BE2C (cell line): ENCODE measurements at regions not wholly inside any gene's neighbourhood (a gene's known extent, or its start where the extent isn't known, plus 50 kb on each side); places are given as distances from the start of the nearest gene placed in this dataset.
"Not testable (repeated sequence)": the region's sequence is repeated elsewhere in the genome, so short reads cannot be mapped to it uniquely, and the experiment has no call there.

Source experiments
- DNase-seq: peaks from one replicate; pipeline ENCODE4 v3.0.0-alpha.2; 2020
- H3K27me3 ChIP-seq: fragments of 250-450 bp; sonication (Bioruptor Pico); 2 replicates; pipeline ENCODE4 v1.5.1; 2020; ENCODE audit warnings: mild to moderate bottlenecking
- H3K36me3 ChIP-seq: fragments of 250-450 bp; sonication (Bioruptor Pico); 2 replicates; pipeline ENCODE4 v1.5.1; 2020; ENCODE audit warnings: mild to moderate bottlenecking
- H3K4me1 ChIP-seq: fragments of 250-450 bp; sonication (Bioruptor Pico); 2 replicates; pipeline ENCODE4 v1.5.1; 2020
- H3K4me3 ChIP-seq: 2 replicates; pipeline ENCODE4 v1.5.1; 2011; ENCODE audit warnings: low read depth, low read length
- H3K9me3 ChIP-seq: fragments of 250-450 bp; sonication (Bioruptor Pico); 2 replicates; pipeline ENCODE4 v1.5.1; 2020
- TF ChIP-seq, protein P1 (sequence below): IDR thresholded peaks from 2 replicates; pipeline ENCODE4 v1.5.1; 2012; ENCODE audit warnings: mild to moderate bottlenecking, low read depth, low read length

DNA sequence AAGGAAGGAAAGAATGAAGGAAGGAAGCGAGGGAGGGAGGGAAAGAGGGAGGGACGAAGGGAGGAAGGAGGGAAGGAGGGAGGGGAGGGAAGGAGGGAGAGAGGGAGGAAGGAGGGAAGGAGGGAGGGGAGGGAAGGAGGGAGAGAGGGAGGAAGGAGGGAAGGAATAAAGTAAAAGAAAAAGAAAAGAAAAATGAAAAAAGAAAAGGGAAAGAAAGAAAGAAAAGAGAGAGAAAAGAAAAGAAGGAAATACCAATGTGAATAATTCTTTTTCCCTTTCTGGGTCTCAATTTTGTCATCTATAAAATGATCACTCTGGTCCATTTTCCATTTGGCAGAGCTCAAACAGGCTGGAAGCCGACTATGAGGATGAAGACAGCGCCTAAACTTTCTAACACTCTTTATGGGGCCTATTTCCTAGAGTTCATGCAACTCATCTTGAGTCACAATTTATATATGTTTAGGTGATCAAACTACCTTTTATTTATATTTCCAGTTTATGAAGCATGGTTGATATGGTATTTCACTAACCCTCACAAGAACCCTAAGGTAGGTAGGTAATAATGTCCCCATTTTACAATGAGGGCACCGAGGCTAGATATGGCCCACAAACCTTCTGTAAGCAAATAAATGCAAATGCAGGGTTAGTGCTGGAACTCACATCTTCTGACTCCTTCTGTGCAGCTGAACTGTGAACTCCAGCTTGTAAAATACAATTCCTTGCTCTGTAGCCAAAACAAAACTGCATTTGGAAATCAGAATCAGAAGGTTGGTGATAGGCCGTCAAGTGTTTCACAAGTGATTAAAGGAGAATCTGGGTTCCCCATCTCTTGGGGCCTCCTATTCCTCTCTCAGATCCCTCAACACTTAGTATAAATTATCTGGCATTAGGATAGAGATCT lies 434.3 kb downstream of the ETS1 start:
- Histone ChIP-seq H3K36me3 (no peaks in the 10 kb centered on the region), H3K4me3 (no peak overlapping the region), H3K4me1 (no peaks in the 10 kb centered on the region), H3K9me3 (no peaks in the 10 kb centered on the region), H3K27me3 (peaks cover 14% of the 10 kb centered on the region)
- TF ChIP-seq, protein P1, sequence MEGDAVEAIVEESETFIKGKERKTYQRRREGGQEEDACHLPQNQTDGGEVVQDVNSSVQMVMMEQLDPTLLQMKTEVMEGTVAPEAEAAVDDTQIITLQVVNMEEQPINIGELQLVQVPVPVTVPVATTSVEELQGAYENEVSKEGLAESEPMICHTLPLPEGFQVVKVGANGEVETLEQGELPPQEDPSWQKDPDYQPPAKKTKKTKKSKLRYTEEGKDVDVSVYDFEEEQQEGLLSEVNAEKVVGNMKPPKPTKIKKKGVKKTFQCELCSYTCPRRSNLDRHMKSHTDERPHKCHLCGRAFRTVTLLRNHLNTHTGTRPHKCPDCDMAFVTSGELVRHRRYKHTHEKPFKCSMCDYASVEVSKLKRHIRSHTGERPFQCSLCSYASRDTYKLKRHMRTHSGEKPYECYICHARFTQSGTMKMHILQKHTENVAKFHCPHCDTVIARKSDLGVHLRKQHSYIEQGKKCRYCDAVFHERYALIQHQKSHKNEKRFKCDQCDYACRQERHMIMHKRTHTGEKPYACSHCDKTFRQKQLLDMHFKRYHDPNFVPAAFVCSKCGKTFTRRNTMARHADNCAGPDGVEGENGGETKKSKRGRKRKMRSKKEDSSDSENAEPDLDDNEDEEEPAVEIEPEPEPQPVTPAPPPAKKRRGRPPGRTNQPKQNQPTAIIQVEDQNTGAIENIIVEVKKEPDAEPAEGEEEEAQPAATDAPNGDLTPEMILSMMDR: no peak
- DNase-seq: no peak

GRCh38 chr11:128151780-128152179 lies 435.6 kb downstream of the ETS1 start:
- TF ChIP-seq, protein P1: no peak
- Histone ChIP-seq H3K9me3 (no peaks in the 10 kb centered on the region), H3K36me3 (no peaks in the 10 kb centered on the region), H3K4me3 (no peak overlapping the region), H3K27me3 (peaks cover 14% of the 10 kb centered on the region), H3K4me1 (no peaks in the 10 kb centered on the region)
- no peak for DNase-seq

- TF ChIP-seq, protein P1: no peak
- no peak for DNase-seq
- H3K9me3 ChIP-seq: no peaks in the 10 kb centered on the region
- no peaks in the 10 kb centered on the region for H3K36me3 ChIP-seq
- no peaks in the 10 kb centered on the region for H3K4me1 ChIP-seq
- H3K27me3 ChIP-seq: peaks cover 14% of the 10 kb centered on the region
- H3K4me3 ChIP-seq: no peak overlapping the region
Measured at GRCh38 chr11:128151338-128151737, 436.0 kb downstream of the ETS1 start.

GRCh38 chr11:128148208-128148607 lies 439.1 kb downstream of the ETS1 start:
- Histone ChIP-seq H3K4me3 (no peak overlapping the region), H3K36me3 (no peaks in the 10 kb centered on the region), H3K27me3 (peaks cover 9% of the 10 kb centered on the region), H3K9me3 (no peaks in the 10 kb centered on the region), H3K4me1 (no peaks in the 10 kb centered on the region)
- TF ChIP-seq, protein P1: no peak
- no peak for DNase-seq

DNA sequence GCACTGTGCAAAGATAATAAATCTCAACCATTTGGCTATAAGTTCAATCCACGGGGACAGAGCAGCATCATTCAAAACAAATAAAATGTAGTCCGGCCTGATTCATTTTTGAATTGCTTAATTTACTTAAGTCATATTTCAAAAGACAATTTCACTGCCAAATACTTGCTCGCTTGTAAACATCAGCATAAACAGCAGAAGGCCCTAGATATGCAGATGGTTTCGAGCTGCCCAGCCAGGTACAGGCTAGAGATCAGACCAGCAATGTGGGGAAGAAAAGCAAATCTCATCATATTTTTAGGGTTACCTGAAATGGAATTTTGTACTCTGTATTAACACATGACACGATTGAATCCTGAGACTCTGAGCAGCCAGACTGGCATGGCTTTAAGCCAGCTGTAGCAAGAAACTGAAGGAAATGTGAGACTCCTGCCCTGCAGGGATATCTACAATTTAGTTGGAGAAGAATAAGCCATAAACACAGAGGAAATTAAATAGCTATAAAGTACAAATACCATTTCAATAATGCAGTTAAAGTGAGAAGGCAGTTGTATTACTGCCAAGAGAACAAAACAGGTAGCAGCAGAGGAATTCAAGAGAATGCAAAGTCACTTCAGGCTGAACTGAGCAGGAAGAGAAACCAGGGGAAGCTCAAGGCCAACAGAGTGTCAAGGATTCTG lies 440.3 kb downstream of the ETS1 start:
- H3K4me3 ChIP-seq: no peak overlapping the region
- no peaks in the 10 kb centered on the region for H3K36me3 ChIP-seq
- TF ChIP-seq, protein P1: no peak
- no peaks in the 10 kb centered on the region; the same call in 1 of the 2 replicates for H3K9me3 ChIP-seq
- H3K4me1 ChIP-seq: no peaks in the 10 kb centered on the region
- no peak for DNase-seq
- H3K27me3 ChIP-seq: peaks cover 9% of the 10 kb centered on the region

GRCh38 chr11:128140293-128140692 lies 447.1 kb downstream of the ETS1 start:
- not testable (repeated sequence) for DNase-seq, H3K36me3 ChIP-seq, H3K27me3 ChIP-seq, H3K4me1 ChIP-seq, H3K9me3 ChIP-seq, H3K4me3 ChIP-seq
